ENCODE measurements at regions not wholly inside any gene's neighbourhood (a gene's known extent, or its start where the extent isn't known, plus 50 kb on each side); places are given as distances from the start of the nearest gene placed in this dataset.

DNA sequence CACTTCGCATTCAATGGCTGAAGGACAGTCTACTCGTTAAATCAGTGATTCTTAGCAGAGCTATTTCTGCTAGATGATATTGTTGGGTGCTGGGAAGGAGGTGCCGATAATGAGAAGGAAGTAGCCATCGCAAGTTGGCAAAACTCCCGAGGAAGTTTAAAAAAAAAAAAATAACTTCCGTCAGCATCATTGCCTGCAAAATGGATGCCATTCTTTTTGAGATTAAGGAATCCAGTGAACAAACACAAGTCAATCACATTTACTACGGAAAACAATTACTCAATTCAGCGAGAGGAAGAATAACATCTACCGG is 74.4 kb upstream of the SFMBT2 start:
- no peak for TF ChIP-seq ARNT (IDR thresholded peaks at IDR 0.05)
- no peak for TF ChIP-seq BHLHE40 (IDR thresholded peaks at IDR 0.05; ENCODE audit: borderline replicate concordance)
- no peak for TF ChIP-seq FOXM1 (IDR thresholded peaks at IDR 0.05; ENCODE audit: borderline replicate concordance)
- TF ChIP-seq SUZ12 (IDR thresholded peaks at IDR 0.05) = no peak
